Kidney tubule cell (primary cell): ENCODE measurements at regions not wholly inside any gene's neighbourhood (a gene's known extent, or its start where the extent isn't known, plus 50 kb on each side); places are given as distances from the start of the nearest gene placed in this dataset.
"Not testable (repeated sequence)": the region's sequence is repeated elsewhere in the genome, so short reads cannot be mapped to it uniquely, and the experiment has no call there.

Source experiments
- DNase-seq: peaks from one replicate; pipeline ENCODE4 v3.0.0-alpha.2; 2018; ENCODE audit warnings: low spot score

DNA sequence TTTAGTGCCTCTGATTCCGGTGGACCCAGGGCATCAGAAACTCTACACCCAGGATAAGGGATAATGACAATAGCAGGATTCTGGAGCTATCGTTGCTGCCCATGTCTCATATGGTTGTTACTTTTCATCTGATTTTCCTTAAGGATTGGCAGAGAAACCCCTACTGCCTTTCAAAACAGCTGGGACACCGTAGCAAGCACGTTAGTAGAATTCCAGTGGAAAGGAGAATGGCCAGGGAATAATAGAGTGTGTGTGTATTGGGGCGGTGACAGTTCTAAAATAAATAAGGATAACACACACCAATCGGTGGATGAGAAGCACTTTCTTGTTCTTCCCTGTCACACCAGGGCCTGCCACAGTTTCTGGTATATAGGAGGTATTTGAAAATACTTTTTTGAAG, 251.8 kb downstream of the HAPSTR1 start:
- no peak for DNase-seq

DNA sequence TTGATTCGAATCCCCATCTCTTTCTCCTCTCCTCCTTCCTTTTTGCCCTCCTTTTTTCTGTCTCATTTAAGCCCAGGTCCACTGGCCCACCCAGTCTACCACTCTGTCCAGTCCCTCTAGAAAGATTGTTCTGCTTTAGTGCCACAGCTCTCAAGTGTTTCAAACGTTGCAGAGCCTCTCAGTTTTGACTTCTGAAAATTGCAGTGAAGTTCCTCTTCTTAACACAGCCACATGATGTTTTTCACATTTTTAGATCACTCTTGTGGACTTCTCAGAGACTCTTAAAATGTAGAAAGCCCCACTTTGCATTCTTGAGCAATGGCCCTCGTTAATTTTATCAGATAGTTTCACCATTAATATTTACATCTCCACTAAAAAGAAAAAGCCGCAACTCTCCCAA, 253.1 kb downstream of the HAPSTR1 start:
- no peak for DNase-seq

DNA sequence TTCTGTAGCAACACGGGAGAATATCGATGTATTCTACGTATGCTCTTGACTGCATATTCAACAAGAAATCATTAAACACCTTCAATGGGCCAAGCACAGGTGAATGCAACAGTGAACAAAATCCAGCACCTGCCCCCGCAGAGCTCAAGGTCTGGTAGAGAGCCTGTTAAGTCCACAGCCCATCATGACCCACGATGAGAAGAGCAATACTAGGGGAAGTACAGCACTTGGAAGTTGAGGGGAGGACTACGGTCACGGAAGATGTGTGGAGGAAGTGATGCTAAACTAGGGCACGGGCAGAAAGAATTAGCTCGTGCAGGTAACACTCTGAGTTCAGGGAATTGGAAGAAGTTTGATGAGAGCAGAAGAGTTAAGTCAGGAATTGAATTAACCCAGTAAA, 253.6 kb downstream of the HAPSTR1 start:
- DNase-seq = no peak

DNA sequence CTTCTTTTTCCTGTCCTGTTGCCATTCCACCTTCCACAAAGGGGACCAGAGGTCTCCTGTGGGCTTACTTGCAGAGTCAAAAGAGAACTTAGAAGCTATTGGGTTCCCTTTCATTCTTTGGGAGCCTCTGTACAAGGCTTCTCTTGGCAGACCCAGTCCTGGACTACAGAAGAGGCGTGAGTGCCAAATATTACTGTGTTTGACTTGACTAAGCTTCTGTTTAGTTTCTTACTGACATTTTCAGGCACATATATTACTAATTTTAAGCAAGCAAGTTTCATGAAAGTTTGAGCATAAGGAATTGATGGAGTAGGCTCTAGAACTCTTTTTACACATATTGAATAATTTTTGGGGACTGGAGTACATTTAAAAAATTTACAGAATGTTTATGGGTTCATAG, 254.4 kb downstream of the HAPSTR1 start:
- no peak for DNase-seq

DNA sequence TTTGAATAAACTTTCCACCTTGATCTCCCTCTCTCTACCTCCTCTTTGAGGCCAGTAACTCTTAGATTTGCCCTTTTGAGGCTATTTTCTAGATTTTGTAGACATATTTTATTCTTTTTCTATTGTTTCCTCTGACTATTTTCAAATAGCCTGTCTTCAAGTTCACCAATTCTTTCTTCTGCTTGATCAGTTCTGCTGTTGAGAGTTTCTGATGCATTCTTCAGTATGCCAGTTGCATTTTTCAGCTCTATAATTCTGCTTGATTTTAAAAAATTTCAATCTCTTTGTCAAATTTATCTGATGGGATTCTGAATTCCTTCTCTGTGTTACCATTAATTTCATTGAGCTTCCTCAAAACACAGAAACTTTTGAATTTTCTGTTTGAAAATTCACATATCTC, 257.5 kb downstream of the HAPSTR1 start:
- no peak for DNase-seq

DNA sequence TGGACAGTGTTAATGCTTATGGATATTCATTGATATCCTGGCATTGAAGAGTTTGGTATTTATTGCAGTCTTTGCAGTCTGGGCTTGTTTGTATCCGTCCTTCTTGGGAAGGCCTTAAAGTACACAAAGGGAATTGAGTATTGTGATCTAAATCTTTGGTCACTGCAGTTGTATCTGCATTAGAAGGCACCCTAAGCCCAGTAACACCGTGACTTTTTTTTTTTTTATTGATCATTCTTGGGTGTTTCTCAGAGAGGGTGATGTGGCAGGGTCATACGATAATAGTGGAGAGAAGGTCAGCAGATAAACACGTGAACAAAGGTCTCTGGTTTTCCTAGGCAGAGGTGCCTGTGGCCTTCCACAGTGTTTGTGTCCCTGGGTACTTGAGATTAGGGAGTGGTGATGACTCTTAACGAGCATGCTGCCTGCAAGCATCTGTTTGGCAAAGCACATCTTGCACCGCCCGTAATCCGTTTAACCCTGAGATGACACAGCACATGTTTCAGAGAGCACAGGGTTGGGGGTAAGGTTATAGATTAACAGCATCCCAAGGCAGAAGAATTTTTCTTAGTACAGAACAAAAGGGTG, 258.0 kb downstream of the HAPSTR1 start:
- peak; percentile 17 for DNase-seq

DNA sequence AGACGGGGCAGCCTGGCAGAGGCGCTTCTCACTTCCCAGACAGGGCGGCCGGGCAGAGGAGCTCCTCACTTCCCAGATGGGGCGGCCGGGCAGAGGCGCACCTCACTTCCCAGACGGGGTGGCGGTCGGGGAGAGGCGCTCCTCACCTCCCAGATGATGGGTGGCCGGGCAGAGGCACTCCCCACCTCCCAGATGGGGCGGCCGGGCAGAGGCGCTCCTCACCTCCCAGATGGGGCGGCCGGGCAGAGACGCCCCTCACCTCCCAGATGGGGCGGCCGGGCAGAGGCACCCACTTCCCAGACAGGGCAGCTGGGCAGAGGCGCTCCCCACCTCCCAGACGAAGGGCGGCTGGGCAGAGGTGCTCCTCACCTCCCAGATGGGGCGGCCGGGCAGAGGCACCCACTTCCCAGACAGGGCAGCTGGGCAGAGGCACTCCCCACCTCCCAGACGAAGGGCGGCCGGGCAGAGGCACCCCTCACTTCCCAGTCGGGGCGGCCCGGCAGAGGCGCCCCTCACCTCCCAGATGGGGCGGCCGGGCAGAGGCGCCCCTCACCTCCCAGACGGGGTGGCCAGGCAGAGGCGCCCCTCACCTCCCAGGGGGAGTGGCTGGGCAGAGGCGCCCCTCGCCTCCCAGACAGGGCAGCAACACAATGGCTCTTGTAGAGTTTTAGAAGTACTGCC, 258.8 kb downstream of the HAPSTR1 start:
- not testable (repeated sequence) for DNase-seq

DNA sequence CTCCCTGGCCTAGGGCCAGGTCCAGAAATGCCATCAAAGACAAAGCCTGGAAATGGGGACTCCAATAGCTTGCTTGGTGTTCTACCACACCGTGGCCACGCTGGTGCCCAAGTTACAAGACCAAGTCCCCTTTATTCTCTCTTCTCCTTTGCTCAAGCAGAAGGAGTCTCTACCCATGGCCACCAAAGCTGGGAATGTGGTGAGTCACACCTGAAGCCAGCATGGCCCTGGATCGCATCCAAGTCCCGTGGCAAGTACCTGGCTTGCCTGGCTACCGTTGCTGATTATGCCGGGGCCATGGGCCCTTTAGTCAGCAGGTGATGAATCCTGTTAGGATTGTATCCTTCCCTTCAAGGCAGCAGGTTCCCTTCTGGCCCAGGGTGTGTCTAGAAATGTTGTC, 260.0 kb downstream of the HAPSTR1 start:
- DNase-seq = peak; percentile 82

DNA sequence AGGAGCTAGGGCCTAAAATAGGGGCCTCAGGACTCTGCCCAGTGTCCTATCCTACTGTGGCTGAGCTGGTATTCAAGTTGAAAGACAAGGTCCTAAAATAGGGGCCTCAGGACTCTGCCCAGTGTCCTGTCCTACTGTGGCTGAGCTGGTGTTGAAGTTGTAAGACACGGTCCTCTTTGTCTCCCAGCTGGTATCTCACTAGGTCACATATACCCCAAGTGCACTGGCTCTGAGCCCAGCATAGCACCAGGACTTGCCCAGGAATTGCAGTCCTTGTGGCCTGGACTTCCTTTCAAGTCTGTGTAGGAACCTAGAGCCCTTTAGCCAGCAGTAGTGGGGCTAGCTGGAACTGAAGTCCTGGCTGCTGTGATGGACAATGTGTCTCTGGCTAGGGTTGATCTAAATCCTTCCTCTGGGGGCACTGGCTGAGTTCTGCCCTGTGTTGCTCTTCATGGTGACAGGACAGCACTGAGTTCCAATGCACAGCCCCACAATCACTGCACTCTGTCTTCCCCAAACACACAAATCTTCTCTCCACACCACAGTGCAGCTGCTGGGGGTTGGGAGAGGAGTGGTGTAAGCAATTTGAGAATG, 260.5 kb downstream of the HAPSTR1 start:
- DNase-seq = no peak

DNA sequence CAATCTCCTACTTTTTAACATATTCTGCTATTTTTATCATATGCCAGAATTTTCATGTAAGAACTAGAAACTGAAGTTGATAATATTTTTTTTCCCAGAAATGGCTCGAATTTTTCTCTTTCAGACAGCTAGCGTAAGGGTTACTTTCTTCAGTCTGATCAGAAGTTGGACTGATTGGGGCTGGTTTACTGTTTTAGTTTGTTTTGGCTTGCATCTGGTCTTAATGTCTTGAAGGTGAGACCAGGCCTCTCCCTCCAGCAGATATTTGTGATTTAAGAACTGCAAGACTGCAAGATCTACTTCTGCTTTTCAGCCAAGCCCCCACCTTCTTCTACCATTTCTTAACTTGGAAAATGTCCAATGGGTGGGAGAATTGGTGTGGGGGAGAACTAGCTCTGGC, 266.4 kb downstream of the HAPSTR1 start:
- DNase-seq = no peak

DNA sequence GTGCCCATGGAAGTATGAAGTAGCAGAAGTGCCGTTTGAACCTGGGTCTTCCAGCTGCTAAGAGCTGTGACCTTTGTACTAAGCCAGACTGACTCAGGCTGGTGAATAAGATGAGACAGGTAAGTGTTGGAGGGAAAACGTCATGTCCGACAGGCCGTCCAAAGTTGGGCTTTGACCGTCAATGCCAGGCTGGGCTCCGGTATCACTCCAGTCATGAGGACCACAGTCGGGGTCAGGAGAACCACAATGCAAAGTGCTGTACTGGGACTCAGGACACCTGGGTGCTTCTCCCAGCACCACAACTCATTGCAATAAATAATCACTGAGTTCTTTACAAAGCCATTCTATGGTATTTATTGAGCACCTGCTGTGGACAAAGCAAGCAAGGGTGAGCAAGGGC, 268.6 kb downstream of the HAPSTR1 start:
- DNase-seq = no peak

DNA sequence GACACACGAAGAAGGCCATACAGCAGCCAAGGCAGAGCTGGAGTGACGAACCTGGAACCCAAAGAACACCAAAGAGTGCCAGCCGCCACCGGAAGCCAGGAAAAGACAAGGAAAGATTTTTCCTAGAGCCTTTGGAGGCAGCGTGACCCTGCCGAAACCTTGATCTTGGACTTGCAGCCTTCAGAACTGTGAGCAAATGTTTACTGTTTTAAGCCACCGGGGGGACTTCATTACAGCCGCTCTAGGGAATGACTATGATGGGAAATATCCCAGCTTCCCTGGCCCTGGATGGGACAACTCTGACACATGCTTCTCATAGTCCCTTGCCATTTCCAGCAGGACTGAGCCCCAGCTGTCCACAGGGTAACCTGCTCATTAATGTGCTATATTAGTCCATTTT, 270.6 kb downstream of the HAPSTR1 start:
- no peak for DNase-seq

DNA sequence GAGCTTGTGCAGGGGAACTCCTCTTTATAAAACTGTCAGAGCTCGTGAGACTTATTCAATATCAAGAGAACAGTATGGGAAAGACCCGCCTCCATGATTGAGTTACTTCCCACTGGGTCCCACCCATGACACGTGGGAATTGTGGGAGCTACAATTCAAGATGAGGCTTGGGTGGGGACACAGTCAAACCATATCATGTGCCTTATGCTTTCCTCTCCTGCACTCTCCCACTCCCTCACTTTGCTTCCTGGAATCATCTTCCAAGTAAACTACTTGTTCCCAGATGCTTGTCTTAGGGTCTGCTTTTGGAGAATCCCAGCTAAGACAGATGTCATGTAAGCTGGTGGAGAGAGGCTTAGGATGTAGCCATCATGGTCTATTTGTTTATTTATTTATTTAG, 271.2 kb downstream of the HAPSTR1 start:
- no peak for DNase-seq

DNA sequence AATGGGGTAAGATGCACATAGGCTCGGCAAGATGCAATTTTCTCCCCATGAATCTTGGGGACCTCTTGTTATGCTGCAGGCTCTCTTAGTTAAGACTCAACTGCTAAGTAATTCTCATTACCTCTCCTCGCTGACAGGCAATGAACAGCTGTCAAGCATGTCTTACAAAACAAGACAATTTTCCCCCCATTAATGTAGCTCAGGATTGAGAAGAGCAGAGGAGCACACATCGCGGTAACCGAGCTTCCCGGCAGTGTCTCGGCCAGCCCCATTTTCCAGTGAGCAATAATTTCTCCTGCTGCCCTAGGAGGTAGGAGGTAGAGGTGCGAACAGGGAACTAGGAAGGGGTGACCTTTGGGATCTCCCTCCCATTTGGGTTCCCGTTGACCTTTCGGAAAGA, 272.1 kb downstream of the HAPSTR1 start:
- DNase-seq = no peak

DNA sequence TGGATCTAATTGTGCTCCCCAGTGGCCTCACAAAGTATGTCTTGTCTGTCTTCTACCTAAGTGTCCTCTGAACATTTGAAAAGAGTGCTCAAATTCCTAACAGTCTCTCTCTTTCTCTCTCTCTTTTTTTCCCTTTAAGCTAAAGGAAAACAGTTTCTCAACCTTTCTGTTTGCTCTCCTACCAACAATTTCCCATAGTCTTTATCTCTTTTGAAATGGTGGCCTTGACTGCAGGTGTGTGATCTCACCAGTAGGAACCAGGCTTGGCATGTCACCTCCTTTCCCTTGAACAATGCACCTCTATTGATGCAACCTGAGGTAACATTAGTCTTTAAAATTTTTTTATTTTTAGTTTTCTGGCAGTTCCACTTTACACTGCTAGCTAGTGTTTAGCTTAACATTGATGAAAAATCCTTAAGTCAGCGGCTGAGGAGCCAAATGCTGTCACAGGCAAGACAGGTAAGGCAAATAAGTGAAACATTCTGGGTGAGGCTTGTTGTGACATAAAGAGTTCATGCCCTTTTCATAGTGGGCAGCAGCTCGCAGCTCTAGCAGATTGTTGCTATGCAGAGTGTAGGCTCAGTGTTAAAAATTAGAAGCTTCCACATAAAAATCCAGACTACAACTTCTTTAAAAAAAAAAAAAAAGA, 273.4 kb downstream of the HAPSTR1 start:
- no peak for DNase-seq

DNA sequence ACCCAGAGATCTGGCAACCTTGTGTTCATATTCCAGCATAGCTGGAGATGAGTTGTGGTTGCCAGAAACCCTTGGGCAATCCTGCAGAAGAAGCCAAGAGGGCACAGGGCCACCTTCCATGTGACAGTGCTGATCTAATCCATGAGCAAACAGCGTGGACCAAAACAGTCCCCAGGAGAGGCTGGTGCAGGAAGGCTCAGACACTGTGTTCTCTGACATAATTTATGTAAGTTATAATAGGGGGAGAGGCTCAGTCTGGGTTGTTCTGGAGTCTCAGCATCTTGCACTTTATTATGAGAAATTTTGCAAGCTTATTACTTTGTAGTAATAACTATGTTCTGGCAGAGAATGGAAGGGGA, 273.9 kb downstream of the HAPSTR1 start:
- DNase-seq = no peak

DNA sequence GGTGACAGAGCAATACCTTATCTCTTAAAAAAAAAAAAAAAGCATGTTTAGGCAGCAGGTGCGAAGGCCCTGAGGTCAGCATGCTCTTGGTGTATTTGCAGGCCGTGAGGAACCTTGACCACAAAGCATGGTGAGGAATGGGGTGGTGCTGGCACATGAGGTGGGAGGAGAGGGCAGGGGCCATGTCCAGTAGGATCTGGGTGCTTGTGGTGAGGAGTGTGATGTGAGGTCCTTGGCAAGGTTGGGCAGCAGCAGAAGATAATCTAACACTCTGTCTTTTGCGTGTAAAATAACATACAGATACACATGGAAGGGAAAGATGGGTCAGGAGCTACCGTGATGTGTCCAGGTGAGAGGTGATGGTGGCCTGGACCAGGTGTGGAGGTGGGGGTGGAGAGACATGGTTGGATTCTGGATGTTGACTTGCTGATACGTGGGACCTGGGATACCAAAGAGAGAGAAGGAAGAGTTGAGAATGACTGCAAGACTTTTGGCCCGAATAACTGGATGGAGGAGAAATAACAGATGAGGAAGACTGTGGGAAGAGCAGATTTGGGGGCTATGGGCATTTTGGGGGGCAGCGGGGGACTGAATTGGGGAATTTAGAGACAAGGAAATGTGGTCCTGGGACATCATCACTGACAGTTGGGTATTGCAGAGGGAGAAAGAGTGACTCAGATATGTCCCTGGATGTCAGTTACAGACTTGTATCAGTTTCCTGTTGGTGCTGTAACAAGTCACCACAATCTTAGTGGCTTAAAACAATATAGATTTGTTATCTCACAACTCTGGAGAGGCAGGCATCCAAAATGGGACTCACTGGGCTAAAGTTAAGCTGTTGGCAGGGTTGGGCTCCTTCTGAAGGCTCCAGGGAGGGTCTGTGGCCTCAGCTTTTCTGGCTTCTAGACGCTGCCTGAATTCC, 274.9 kb downstream of the HAPSTR1 start:
- no peak for DNase-seq

DNA sequence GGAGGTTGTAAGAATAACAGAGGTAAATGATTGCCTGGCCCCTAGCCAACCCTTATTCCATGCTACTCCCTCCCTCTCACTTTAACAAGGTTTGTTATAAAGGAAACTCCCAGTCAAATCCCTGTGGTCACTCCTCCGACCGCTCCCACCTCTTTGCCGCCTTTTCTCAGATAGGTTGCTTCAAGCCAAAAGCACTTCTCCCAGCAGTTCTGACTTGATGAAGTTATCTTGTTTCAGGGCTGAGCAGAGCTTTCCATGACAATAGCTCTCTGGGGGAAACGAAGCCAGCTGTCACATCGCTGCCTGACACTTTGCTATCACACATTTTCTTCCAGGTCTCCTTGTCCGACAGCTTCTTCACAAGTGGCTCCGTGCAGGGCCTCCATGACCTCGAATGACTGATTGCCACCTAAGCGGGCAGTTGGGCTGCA, 278.6 kb downstream of the HAPSTR1 start:
- no peak for DNase-seq

DNA sequence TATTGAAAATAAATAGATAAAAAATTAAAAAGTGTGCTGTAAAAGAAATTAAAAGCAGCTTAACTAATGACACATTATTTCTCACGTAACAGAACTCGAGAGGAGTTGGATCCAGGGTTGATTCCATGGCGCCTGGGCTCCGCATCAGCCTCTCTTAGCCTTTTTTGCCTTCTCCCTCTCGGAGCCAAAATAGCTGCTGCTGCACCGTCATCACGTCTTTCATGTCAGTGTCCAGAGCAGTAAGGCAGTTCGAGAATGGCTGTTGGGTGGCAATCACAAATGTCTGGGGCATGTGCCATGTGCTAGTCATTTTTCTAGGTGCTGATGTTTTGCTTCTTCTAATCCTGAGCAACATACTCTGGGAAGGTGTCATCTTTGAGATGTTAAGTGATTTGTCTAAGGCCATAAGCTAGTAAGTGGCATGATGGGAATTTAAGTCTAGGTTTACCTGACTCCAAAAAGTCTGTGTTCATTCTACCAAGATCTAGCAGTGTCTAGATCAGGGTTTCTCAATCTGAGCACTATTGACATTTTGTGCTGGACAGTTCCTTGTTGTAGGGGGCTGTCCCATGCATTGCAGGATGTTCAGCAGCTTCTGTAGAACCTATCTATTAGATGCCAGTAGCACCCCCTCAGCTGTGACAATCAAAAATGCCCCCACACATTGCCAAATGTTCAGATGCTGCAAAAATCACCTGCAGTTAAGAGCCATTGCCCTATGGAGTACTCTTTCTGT, 280.4 kb downstream of the HAPSTR1 start:
- DNase-seq = no peak

DNA sequence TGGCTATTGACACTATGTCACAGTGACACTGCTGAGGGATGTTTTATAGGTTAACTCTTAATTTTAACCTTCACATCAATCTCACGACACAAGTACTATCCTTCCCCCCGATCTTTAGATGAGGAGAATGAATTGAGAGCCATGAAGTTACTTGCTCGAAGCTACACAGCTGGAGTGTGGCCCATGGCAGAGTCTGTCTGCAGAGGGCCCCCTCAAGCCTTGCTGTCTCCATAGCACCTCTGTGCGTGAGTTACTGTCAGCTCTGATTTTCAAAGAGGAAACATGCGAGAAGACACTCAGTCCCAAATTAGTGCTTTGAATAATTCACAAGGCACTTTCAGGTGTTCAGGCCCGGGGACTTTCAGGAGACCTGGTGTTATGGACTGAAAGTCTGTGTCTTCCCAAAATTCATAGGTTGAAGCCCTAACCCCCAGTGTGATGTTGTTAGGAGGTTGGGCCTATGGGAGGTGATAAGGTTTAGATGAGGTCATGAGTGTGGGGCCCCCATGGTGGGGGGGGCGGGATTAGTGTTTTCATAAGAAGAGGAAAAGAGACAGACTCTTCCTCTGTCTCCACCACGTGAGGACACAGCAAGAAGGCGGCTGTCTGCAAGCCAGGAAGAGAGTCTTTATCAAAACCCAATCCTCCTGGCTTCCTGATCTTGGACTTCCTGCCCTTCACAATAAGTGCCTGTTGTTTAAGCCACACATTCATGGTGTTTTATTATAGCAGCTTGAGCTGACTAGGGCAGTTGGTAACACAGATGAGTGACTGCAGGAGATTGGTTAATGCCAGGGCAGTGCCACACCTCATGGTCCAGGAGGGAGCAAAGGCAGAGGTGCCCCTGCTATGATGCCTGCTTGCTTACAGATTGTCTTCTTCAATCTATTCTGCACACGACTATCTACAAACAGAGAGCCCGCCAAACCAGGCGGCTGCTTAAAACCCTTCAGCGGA, 281.8 kb downstream of the HAPSTR1 start:
- DNase-seq = no peak
